Right ventricle myocardium superior (tissue), 1 donor: ENCODE measurements at regions not wholly inside any gene's neighbourhood (a gene's known extent, or its start where the extent isn't known, plus 50 kb on each side); places are given as distances from the start of the nearest gene placed in this dataset.

Experiments
- ATAC-seq: fragments of 200-7000 bp; cut with Tn5 transposase; one replicate; pipeline ENCODE4 v1.9.1; 2020; ENCODE audit warnings: mild to moderate bottlenecking; ENCODE audit not compliant: poor library complexity
- DNase-seq: peaks from one replicate; pipeline ENCODE4 v3.0.0-alpha.2; 2020
- intact Hi-C: fragments of 100-400 bp; cut with DNase I; formaldehyde crosslinking; loops from one replicate; pipeline ENCODE4 v1.11.2; 2022
- donor health status: DM: no; HTN: yes; CAD: no; lungs with severe emphysema.

DNA sequence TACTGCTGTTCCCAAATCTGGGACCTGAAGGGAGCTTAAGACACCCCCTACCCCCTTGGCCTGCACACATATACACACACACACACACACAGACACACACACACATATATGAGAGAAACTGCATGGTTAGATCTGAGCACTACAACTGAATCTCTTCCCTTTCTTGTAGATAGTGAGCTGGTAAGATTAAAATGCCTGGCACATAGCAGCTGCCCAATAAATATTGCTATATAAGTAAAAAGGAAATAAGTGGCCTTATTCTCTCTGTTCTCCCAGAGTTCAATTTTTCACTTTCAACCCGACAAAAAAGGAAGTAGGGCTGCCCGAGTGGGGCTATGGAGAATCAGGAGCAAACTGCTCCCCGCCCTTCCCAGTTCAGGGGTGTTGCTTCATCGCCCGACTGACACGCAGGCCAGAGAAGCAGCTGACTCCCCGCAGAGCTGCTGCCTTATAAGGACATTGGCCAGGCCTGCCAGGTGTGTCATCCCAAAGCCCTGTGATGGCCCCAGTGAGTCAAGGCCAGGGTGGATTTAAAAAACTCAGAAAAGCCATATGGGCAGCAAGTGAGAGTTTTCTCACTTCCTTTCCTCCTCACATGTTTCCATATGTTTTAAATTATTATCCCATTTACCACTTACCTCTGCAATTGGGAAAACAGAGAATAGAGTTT, 106.5 kb upstream of the SLC44A3 start:
- intact Hi-C loops, result no loop called here
- DNase-seq (peak; percentile 87), ATAC-seq (peak; percentile 88)

DNA sequence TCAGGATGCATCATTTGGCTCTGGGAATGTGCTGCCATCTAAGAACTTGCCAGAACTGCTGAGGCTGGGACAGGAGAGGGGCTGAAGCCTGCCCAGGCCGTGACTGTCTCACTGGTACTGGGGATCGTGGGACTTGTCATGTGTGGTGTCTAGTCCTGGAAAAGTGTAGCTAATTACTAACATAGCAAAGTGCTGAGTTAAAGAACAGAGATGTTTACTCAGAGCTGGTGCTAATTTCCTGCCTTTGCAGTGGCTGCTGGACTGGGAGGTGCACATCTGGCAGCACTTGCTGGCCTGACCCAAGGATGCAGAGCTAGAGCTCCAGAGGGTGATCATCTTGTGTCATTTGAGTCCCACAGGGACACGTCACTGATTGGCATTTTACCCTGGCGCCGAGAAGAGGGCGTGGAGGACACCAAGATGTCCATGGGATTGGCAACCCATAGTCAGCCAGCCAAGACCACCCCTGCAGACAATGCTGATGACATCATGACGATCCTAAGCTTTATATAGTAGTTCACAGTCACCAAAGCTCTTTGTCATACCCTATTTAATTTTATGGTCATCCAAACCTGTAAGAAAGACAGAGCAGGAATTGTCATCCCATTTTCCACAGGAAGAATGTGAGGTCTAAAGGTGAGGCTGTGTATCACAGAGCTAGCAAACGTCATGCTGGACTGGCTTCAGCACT, 110.1 kb upstream of the SLC44A3 start:
- intact Hi-C loops, result no loop called here

DNA sequence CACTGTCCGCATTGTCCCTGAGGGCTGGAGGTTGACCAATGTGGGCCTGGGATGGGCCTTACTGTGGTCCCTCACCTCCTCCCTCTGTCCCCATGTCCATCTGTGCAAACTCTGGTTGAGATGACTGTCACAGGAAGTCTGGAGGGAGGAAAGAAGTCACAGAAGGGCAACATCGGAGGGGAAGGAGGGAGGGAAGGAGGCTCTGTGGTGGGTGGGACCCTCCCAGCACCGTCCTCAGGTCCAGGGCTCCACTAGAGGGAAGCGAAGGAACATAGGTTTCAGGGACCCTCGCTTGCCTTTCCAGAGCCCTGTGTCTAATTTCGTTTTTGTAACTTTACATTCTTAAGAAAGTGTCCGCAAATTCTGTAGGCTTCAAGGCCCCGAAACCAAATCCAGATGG, 111.3 kb upstream of the SLC44A3 start:
- intact Hi-C loops, result no loop called here
- ATAC-seq (no peak), DNase-seq (no peak)

More for the DNA sequence above, 110.1 kb upstream of the SLC44A3 start:
- DNase-seq (no peak), ATAC-seq (no peak)

DNA sequence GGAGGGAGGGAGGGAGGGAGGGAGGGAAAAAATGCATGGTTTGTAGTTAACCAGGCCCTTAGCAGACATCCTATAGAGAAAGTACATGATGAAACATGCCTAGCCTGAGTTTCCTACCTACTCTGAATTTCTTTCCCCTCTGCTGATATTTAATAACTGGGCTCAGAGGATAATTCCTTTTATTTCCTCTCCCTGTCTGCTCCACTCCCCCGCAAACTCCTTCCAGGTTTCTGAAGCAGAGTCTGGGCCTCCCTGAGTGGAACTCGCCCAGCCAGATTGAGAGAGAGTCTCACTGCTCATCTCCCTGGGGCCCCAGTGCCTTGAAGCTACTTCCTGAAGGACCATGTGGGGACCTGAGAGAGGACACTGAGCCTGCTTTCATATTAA, 111.9 kb upstream of the SLC44A3 start:
- intact Hi-C loops, result no loop called here
- DNase-seq (no peak), ATAC-seq (no peak)

DNA sequence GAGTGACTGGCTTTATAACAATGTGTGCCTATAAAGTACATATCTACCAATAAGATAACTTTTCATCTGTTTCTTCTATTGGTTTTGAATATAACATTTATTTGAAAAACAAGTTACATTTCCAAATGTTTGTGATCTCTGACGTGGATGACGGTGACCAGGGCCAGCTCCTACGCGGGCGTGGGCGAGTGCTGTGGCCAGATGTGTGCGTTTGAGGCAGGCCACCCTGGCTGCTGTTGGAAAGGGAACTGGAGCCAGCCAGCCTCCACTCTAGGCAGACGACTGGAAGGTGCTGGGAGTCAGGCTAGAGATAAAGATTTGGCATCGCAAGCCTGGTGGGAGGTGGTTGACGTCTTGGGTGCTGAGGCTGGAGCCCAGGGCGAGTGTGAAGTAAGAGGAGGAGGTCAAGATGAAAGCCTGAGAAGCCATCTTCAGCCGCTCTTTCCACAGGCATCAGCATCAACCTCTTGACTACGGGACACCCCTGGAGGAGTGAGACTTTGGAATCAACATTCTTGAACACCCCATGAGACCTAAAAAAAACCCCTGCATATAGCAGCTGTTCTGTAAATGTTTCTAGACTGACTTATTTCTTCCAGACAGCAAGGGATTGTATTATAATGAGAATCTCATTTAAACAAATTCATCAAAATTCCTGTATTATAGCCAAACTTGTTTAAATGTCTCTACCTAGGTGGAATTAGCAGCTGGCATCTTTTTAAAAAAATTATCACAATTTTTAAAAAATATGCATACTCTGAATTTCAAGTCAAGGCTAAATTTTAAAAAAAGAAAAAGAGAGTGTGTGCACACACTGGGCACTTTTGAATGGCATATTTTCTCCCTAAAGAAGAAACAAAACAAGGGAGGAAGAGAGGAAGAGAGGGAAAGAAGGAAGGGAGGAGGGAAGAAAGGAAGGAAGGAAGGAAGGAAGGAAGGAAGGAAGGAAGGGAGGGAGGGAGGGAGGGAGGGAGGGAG, 112.5 kb upstream of the SLC44A3 start:
- peak; percentile 68 for DNase-seq
- peak; percentile 50 for ATAC-seq
- intact Hi-C loops, result no loop called here

DNA sequence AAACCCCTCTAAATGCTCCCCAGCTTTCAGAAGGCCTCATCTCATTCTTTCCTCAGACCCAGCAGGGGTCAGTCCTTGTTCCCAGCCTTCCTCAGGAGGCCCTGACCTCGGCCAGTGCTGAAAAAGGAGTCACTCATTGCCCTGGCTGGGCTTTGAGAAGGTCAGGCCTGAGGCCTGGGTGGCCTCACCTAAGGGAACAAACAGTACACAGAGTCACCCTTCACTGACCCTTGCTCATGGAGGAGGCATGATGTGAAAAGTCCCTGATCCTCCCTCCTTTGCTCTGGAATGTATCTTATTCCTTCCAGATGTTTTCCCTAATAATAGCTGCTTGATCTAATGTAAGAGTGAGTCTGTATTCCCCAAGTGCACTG, 117.7 kb upstream of the SLC44A3 start:
- peak; percentile 74 for ATAC-seq
- peak; percentile 53 for DNase-seq
- intact Hi-C loops, result no loop called here

DNA sequence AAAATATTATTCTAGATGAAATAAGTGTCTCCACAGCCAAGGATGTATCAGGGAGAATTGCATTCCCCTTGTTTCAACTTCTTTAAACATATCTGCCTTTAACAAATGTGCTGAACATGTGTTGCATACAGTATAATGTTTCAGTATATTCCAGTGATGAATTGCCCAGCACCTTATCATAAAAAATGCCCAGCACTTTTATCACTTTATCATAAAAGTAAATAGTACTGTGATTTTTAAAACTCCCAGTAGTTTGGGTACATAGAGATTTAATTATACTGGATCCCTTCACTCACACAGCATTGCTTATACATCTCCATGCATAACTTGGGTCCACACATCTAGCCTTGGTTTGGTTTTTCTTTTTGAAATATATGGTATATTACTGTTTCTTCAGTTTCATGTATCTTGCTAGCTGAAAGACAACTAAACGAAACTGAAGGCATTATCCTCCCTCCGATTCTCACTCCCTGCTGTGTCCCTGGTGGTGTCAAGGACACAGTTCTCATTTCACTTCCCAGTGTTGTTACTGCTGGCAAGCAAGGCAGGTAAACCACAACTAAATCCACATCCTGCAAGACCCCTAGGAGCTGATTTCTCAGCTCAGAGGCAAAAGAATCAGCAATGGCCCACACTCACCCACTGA, 118.2 kb upstream of the SLC44A3 start:
- ATAC-seq, result no peak
- no peak for DNase-seq
- intact Hi-C loops, result no loop called here

DNA sequence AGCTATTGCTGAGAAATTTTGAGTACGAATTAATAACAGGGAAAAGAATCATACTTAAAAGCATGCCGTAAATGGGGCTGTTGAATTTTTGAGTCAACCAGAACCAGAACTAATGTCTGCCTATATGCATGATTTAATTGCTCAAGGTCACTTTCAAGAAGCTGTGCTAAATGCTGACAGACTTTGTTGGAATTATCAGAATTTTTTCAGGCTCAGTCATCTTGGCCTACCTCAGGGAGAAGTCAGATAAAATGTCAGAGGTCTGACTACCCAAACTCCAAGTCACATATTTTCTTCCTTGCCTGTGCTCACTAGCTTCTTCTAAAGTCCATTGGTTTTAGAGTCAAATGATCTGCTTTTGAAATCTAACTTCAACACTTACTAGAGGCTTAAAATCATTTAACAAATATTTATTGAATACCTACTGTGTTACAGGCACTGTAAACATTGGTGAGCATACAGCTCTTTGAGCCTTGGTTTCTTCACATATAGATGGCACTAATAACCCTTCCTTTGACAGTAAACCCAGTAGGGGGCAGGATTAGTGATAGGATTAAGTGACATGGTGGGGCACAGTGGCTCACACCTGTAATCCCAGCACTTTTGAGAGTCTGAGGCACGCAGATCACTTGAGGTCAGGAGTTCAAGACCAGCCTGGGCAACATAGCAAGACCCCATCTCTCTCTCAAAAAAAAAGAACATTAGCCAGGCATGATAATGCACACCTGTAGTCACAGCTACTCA, 121.2 kb upstream of the SLC44A3 start:
- no peak for DNase-seq
- no peak for ATAC-seq
- intact Hi-C loops, result no loop called here

DNA sequence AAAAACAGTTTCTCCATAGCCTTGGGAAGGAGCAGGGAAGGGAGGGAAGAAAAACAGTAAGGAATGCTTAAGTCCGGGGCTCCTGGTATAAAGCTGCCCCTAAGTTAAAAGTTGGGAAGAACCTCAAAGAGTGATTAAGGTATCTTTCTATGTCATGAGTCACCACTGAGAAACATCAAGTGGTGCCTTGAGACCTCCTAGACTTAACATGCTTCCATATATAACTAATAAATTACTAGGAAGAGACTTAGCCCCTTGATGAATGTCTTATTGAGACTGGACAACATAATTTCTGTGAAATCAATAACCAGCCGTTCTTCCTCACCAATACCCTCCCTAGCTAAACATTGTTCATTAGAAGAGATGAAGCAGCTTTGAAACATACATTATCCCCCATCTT, 121.8 kb upstream of the SLC44A3 start:
- DNase-seq, result no peak
- intact Hi-C loops, result no loop called here
- ATAC-seq, result no peak

DNA sequence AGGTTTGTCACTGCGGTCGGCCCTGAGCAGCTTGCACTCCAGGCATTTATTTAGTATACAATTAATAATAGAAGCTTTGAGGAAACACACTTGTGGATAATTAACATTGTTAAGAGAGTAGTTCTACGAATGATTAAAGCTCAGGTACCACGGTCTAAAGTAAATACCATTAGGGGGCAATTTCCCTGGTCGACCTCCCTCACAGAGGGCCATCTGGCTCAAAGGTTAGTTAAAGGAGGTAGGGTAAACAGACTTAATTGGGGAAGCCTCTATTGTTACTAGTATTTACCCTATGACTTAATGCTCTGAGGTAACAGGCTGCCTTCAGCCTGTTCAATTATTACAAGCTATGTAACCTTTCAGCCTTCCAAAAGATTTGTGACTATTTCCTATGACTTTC, 122.3 kb upstream of the SLC44A3 start:
- ATAC-seq (no peak), DNase-seq (no peak)
- intact Hi-C loops, result no loop called here

DNA sequence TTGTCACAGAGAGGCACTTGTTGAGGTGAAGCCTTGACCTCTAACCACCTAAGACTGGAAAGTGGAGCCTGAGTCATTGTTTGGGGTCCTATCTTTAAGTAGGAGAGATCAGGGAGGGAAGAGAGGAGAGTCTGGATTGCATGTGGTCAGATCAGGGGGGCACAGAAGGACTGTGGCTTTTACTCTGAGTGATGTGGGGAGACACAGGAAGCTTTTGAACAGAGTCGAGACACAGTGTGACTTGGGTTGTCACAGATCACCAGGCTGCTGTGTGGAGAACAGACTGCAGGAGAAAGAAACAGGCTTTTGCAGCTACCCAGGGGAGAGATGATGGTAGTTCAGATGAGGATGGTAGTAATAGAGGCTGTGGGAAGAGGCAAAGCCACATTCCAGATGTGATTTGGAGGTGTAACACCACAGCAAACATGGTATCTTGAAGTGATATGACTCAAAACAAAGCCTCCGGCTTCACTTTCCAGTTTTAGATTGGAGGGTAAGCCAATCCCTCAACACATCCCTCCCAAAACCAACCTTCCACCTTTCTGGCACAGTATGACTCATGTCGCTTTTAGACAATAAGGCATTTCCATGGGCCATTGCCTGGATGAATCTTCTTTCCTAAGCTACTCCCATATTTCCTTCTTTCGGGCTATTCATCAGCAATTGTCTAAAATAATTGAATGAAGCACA, 125.8 kb upstream of the SLC44A3 start:
- intact Hi-C loops, result no loop called here

DNA sequence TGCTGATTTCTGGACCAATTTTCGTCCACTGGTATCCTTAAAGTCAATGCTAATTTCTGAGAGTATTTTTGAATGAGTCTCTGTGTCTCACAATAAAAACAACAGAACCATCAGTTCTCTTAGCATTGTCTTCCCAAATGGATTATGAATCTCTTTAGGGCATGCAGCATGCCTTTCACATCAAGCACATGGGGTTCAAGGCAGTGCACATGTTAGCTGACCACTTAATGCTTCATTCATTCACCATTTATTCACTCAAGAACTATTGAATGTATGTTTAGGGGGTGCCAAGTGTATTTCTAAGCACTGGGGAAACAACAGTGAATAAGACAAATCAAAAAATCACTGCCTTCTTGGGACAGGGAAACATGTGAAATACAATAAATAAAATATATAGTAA, 126.7 kb upstream of the SLC44A3 start:
- no peak for ATAC-seq
- intact Hi-C loops, result no loop called here
- no peak for DNase-seq

More for the DNA sequence above, 125.8 kb upstream of the SLC44A3 start:
- no peak for ATAC-seq
- no peak for DNase-seq

DNA sequence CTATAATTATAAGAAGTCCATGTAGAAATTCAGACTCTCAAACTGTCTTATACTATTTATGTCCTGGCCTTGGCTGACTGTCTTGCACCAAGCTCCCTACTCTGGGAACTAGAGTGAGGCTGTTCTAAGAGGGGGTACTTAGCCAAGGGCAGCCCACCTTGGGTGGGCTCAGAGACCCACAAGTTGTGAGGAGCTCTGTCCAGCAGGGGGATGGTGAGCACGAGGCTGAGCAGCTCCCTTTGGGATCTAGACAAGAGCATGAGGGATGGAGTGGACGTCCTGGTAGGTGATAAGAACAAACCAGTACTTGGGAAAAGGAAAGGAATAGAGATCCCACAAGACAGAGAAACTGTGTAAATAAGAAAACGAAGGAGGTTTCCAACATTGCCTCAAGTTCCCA, 127.1 kb upstream of the SLC44A3 start:
- intact Hi-C loops, result no loop called here
- DNase-seq (no peak), ATAC-seq (no peak)

DNA sequence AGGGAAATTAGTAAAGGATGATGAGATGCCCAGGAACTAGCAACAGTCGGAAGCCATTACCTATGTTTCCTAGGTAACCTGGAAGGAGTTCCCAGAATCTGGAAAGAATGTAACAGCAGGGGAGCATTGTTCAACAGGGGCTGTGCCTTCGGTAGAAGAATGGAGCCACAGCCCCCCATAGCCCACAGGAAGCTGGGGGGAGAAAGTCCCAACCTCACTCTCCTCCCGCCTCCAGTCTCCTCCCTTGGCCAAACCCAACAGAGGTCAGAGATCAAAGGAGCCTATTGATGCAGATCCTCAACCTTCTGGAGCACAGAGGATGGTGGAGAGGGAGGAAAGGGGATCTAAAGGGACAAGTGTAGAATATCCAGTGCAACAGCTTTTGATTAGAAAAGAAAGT, 131.5 kb upstream of the SLC44A3 start:
- ATAC-seq, result no peak
- intact Hi-C loops, result no loop called here
- DNase-seq, result no peak

DNA sequence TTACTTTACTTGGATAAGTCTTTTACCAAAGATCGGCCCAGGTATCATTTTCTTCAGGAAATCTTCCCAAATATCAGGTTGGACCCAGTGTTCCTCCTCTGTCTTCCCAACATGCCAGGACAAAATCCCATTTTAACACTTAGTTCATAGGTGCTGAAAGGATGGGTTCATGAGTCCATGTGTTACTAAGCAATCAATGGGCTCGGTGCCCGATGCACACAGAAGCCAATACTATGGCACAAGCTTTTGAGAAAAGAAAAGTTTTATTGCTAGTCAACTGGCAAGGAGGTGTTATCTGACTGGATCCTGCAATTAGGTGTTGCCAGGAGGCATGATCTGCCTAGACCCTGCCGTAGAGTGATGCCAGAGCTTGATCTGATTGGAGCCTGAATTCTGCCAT, 133.3 kb upstream of the SLC44A3 start:
- intact Hi-C loops, result no loop called here
- DNase-seq (no peak), ATAC-seq (no peak)

DNA sequence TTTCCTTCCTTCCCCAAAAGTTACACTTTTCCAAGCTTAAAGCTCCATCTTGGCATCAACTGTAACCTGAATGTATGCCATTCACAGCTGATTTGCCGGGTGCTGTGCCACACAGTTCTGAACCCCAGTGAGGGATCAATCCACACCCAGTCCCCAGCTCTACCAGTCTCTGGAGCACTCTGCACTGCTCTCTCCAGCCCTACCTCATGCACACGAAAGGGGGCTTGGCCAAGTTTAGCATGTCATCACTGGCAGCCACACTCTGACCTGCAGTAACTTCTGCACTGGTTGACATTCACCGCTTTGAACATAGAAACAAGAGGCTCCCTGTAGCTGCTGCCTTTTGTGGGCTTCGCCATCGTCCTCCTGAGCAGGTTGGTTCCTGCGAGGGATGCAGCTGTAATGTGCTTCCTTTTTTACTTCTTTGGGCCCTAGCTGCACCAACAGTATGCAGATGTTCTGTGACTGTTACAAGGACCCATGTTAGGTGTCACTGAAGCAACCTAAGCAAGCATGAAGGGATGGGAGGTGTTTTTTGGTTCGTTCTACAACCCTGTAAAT, 135.4 kb upstream of the SLC44A3 start:
- DNase-seq, result no peak
- intact Hi-C loops, result no loop called here
- ATAC-seq, result no peak

DNA sequence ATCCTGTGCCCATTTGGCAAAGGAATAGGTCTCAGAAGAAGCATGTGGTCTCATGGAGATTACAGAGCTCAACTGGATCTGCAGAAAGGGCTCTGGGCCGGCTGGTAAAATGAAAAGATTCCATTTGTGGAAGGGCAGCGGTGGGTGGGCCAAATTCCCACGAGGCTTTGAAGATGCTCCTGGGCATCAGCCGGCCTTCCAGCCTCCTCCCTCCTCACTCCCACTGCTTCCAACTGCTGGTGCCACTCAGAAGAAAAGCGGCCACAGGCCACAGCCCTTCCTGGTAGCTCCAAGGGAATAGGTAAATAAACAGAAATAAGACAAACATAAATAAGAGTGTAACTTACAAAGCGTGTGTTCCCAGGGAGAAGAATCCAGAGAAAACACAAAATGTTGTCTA, 136.3 kb upstream of the SLC44A3 start:
- no peak for DNase-seq
- intact Hi-C loops, result no loop called here
- ATAC-seq, result no peak

DNA sequence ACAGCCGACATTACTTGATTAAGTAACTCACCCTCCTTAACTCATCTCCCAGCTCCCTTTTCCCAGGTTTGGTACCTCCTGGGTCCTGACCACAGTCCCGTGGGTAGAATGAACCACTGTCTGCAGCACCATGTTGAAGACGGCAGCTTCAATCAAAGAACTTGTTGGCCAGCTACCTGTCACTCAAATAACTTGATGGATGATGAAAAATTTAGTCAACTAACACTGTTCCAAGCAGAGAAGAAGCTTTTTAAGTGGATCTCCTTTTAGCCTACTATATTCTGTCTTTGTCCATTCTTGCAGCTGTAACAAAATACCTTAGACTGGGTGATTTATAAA, 138.4 kb upstream of the F3 start:
- intact Hi-C loops, result no loop called here
- no peak for DNase-seq
- no peak for ATAC-seq
